Skin of body (tissue), 1 donor: ENCODE measurements at regions not wholly inside any gene's neighbourhood (a gene's known extent, or its start where the extent isn't known, plus 50 kb on each side); places are given as distances from the start of the nearest gene placed in this dataset.
A peak's percentile ranks its signal among the peaks of the same experiment; 100 is the strongest.
"Not testable (repeated sequence)": the region's sequence is repeated elsewhere in the genome, so short reads cannot be mapped to it uniquely, and the experiment has no call there.

Experiments used
- DNase-seq: peaks from one replicate; lab custom pipeline; 2025; lab: John Stamatoyannopoulos, UW

GRCh38 chr11:33971530-33971929 is 79.7 kb upstream of the LMO2 start:
- not testable (repeated sequence) for DNase-seq

GRCh38 chr11:33970984-33971466 is 79.1 kb upstream of the LMO2 start:
- DNase-seq = peak; percentile 71

GRCh38 chr11:33967451-33967850 is 75.6 kb upstream of the LMO2 start:
- no peak for DNase-seq

- DNase-seq = no peak
Observed at GRCh38 chr11:33965032-33965431, 73.2 kb upstream of the LMO2 start.

GRCh38 chr11:33959855-33960400 is 68.1 kb upstream of the LMO2 start:
- DNase-seq = no peak

- no peak for DNase-seq
Observed at GRCh38 chr11:33957304-33957917, 65.5 kb upstream of the LMO2 start.

- DNase-seq = no peak
Observed at GRCh38 chr11:33956611-33957010, 64.7 kb upstream of the LMO2 start.

- DNase-seq = no peak
Observed at GRCh38 chr11:33953289-33953688, 61.4 kb upstream of the LMO2 start.

- no peak for DNase-seq
Observed at GRCh38 chr11:33952805-33953204, 60.9 kb upstream of the LMO2 start.

GRCh38 chr11:33949252-33949913 is 57.5 kb upstream of the LMO2 start:
- no peak for DNase-seq

GRCh38 chr11:33948494-33948893 is 56.6 kb upstream of the LMO2 start:
- DNase-seq = no peak

GRCh38 chr11:33947918-33948317 is 56.0 kb upstream of the LMO2 start:
- DNase-seq = not testable (repeated sequence)

GRCh38 chr11:33946930-33947329 is 55.1 kb upstream of the LMO2 start:
- DNase-seq = no peak

- DNase-seq = no peak
Observed at GRCh38 chr11:33945481-33946268, 53.8 kb upstream of the LMO2 start.

- DNase-seq = no peak
Observed at GRCh38 chr11:33944693-33945424, 53.0 kb upstream of the LMO2 start.

GRCh38 chr11:33944345-33944692 is 52.4 kb upstream of the LMO2 start:
- no peak for DNase-seq

GRCh38 chr11:33942954-33943353 is 51.1 kb upstream of the LMO2 start:
- DNase-seq = no peak

GRCh38 chr11:33941637-33942160 is 49.8 kb upstream of the LMO2 start:
- no peak for DNase-seq
